Fibroblast of lung (primary cell): ENCODE measurements at regions not wholly inside any gene's neighbourhood (a gene's known extent, or its start where the extent isn't known, plus 50 kb on each side); places are given as distances from the start of the nearest gene placed in this dataset.

ENCODE experiments used
- DNase-seq, 2 donors: peaks; one replicate each; pipeline versions ENCODE4 v3.0.0 to v3.0.0-alpha.2; 2010; ENCODE audit warnings: low read depth in 2 of 2
- H2AFZ ChIP-seq: 2 replicates; pipeline ENCODE4 v1.5.1; 2012; ENCODE audit warnings: low read length, control low read depth, inconsistent platforms
- H3K27ac ChIP-seq: 2 replicates; pipeline ENCODE4 v1.5.1; 2011; ENCODE audit warnings: low read length, control low read depth; ENCODE audit not compliant: insufficient read depth
- H3K27me3 ChIP-seq: 2 replicates; pipeline ENCODE4 v1.5.1; 2011; ENCODE audit warnings: mild to moderate bottlenecking, low read length; ENCODE audit not compliant: control insufficient read depth, insufficient read depth
- H3K36me3 ChIP-seq: 2 replicates; pipeline ENCODE4 v1.5.1; 2011; ENCODE audit warnings: low read length; ENCODE audit not compliant: control insufficient read depth, insufficient read depth
- H3K4me1 ChIP-seq: 2 replicates; pipeline ENCODE4 v1.5.1; 2011; ENCODE audit warnings: low read length; ENCODE audit not compliant: control insufficient read depth, insufficient read depth; ENCODE audit errors: extremely low read depth
- H3K4me2 ChIP-seq: 2 replicates; pipeline ENCODE4 v1.5.1; 2011; ENCODE audit warnings: low read length, control low read depth; ENCODE audit not compliant: insufficient read depth; ENCODE audit errors: extremely low read depth
- H3K4me3 ChIP-seq, 4 experiments: fragments of 200-600 bp in 1 of 4; sonication (generic) in 1 of 4; replicated peaks in 1 of 4; 2 replicates each; pipeline ENCODE4 v1.5.1; 2011 to 2016; ENCODE audit warnings: low read length in 4 of 4, low read depth in 3 of 4, mild to moderate bottlenecking in 3 of 4, control low read depth in 2 of 4, inconsistent platforms in 1 of 4, mixed read lengths in 1 of 4; ENCODE audit not compliant: insufficient read depth in 1 of 4; ENCODE audit errors: control extremely low read depth in 1 of 4
- H3K79me2 ChIP-seq: 2 replicates; pipeline ENCODE4 v1.5.1; 2012; ENCODE audit warnings: mild to moderate bottlenecking, low read length, inconsistent platforms; ENCODE audit not compliant: control insufficient read depth, insufficient read depth
- H3K9ac ChIP-seq: 2 replicates; pipeline ENCODE4 v1.5.1; 2011; ENCODE audit warnings: mild to moderate bottlenecking, low read length, control low read depth; ENCODE audit not compliant: insufficient read depth
- H3K9me3 ChIP-seq: 2 replicates; pipeline ENCODE4 v1.5.1; 2012; ENCODE audit warnings: low read depth, low read length; ENCODE audit not compliant: control insufficient read depth, insufficient read depth
- H4K20me1 ChIP-seq: 2 replicates; pipeline ENCODE4 v1.5.1; 2011; ENCODE audit warnings: low read length; ENCODE audit not compliant: control insufficient read depth, insufficient read depth; ENCODE audit errors: extremely low read depth
- EZH2 ChIP-seq: IDR thresholded peaks from 2 replicates; pipeline ENCODE4 v1.5.1; 2012; ENCODE audit warnings: low read length, control low read depth, mild to moderate bottlenecking; ENCODE audit errors: missing control alignments
- TF ChIP-seq, protein P1 (sequence below), 2 donors: IDR thresholded peaks in 1 of 2; conservative IDR thresholded peaks in 1 of 2; 1 replicate in 1 of 2; 2 replicates in 1 of 2; pipeline ENCODE4 v1.5.1; 2011 to 2012; ENCODE audit warnings: low read length in 2 of 2, control low read depth in 1 of 2, inconsistent platforms in 1 of 2, low read depth in 1 of 2, mild to moderate bottlenecking in 1 of 2

DNA sequence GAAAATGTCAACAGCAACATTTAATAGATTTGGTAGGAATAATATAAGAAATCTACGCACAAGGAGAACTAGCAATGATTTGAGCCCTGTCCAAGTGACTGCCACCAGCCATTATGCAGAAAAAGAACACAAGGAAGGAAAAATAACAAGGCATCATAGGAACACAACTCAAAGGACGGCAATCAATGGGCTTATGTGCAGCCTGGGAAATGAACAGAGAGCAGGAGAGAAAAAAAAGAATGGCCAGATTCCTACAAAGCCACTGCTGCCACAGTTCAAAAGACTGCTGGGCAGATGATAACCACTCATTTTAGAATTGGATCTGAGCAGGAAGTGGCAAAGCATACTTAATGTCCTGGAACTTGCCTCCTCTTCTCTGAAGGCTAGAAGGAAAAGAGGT is 274.3 kb upstream of the CAMK1G start:
- Histone ChIP-seq H3K4me2 (no peak overlapping the region), H3K36me3 (no peaks in the 10 kb centered on the region), H3K4me3 (no peak overlapping the region), H4K20me1 (no peaks in the 10 kb centered on the region), H3K27me3 (no peaks in the 10 kb centered on the region), H2AFZ (no peak overlapping the region), H3K79me2 (no peaks in the 10 kb centered on the region), H3K9me3 (no peaks in the 10 kb centered on the region), H3K27ac (no peak overlapping the region), H3K9ac (no peak overlapping the region), H3K4me1 (no peaks in the 10 kb centered on the region)
- no peak for TF ChIP-seq EZH2
- TF ChIP-seq, protein P1, sequence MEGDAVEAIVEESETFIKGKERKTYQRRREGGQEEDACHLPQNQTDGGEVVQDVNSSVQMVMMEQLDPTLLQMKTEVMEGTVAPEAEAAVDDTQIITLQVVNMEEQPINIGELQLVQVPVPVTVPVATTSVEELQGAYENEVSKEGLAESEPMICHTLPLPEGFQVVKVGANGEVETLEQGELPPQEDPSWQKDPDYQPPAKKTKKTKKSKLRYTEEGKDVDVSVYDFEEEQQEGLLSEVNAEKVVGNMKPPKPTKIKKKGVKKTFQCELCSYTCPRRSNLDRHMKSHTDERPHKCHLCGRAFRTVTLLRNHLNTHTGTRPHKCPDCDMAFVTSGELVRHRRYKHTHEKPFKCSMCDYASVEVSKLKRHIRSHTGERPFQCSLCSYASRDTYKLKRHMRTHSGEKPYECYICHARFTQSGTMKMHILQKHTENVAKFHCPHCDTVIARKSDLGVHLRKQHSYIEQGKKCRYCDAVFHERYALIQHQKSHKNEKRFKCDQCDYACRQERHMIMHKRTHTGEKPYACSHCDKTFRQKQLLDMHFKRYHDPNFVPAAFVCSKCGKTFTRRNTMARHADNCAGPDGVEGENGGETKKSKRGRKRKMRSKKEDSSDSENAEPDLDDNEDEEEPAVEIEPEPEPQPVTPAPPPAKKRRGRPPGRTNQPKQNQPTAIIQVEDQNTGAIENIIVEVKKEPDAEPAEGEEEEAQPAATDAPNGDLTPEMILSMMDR (conservative IDR thresholded peaks at IDR 0.05 in 1 of 2, IDR thresholded peaks at IDR 0.05 in 1 of 2; ENCODE audit: low read depth in 1 of 2, low read length in 2 of 2): no peak
- no peak for DNase-seq

DNA sequence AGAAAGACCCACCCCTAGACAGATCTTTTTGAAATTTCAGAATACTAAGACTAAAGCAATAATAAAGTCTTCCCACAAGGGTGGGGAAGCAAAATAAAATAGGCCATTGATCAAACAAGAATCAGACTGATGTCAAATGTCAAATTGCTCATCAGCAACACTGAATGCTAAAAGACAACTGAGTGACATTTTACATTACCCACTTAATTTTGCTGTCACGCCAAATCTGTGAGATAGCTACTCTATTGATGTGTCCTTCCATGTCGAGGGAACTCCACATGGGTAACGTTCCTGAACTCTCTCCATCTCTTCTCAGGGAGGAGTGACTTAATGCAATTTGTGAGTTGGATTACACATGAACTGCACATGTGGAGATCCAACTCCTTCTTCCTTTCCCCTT is 271.7 kb upstream of the CAMK1G start:
- no peak overlapping the region for H3K4me2 ChIP-seq
- TF ChIP-seq EZH2: no peak
- TF ChIP-seq, protein P1 (conservative IDR thresholded peaks at IDR 0.05 in 1 of 2, IDR thresholded peaks at IDR 0.05 in 1 of 2; ENCODE audit: low read depth in 1 of 2, low read length in 2 of 2): no peak
- no peaks in the 10 kb centered on the region for H3K4me1 ChIP-seq
- no peaks in the 10 kb centered on the region for H3K27me3 ChIP-seq
- no peak for DNase-seq
- no peak overlapping the region for H2AFZ ChIP-seq
- H3K79me2 ChIP-seq: no peaks in the 10 kb centered on the region
- H4K20me1 ChIP-seq: no peaks in the 10 kb centered on the region
- no peaks in the 10 kb centered on the region for H3K36me3 ChIP-seq
- no peak overlapping the region for H3K9ac ChIP-seq
- no peak overlapping the region for H3K27ac ChIP-seq
- no peaks in the 10 kb centered on the region for H3K9me3 ChIP-seq
- no peak overlapping the region for H3K4me3 ChIP-seq

DNA sequence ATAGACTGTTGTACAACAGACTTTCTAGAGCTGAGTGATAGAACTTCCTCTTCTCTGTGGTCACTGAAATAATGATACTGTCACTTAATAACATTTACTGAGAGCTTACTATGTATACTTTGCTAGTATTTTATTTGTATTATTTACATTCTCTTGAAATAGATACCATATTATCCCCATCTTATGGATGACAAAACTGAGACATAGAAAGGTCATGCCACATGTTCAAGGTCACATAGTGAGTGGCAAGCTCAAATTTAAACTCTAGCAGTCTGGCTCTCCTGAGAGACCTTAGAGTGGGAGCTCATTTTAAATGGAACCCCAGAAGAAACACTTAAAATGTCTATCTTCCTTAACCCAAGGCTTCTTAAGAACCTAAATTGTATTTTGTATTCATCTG is 266.6 kb upstream of the CAMK1G start:
- no peak overlapping the region for H3K4me2 ChIP-seq
- H3K36me3 ChIP-seq: no peaks in the 10 kb centered on the region
- no peak overlapping the region for H3K9ac ChIP-seq
- no peaks in the 10 kb centered on the region for H3K9me3 ChIP-seq
- H3K4me1 ChIP-seq: no peaks in the 10 kb centered on the region
- DNase-seq: no peak
- no peaks in the 10 kb centered on the region for H3K79me2 ChIP-seq
- H3K27me3 ChIP-seq: no peaks in the 10 kb centered on the region
- no peak for TF ChIP-seq EZH2
- TF ChIP-seq, protein P1 (conservative IDR thresholded peaks at IDR 0.05 in 1 of 2, IDR thresholded peaks at IDR 0.05 in 1 of 2; ENCODE audit: low read depth in 1 of 2, low read length in 2 of 2): no peak
- no peak overlapping the region for H2AFZ ChIP-seq
- H3K4me3 ChIP-seq: no peak overlapping the region
- H3K27ac ChIP-seq: no peak overlapping the region
- H4K20me1 ChIP-seq: no peaks in the 10 kb centered on the region
